ENCODE measurements at regions not wholly inside any gene's neighbourhood (a gene's known extent, or its start where the extent isn't known, plus 50 kb on each side); places are given as distances from the start of the nearest gene placed in this dataset.

DNA sequence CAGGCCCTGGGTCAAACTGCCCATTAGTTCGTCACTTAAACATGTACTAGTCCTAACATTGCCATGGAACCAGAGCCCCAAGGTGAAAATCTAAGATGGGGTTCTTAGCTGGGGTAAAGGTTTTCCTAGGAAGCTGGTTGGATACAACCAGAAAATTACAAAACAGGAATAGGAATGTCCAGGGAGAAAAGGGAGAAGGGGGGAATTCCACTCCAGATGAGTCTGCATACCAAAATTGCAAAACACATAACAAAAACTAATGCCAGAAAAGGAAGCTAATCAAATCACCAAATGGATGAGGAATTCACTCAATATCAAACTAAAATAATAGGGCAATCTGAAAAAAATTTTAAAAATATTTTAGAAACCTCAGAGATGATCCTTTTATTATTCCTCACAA lies 396.2 kb downstream of the EFNA5 start:
- TF ChIP-seq POLR2AphosphoS5 (IDR thresholded peaks at IDR 0.05; ENCODE audit: low read depth, low read length) (no peak), SIN3A (IDR thresholded peaks at IDR 0.05; ENCODE audit: borderline replicate concordance, insufficient read depth, low read length) (no peak), TAF1 (IDR thresholded peaks at IDR 0.05; ENCODE audit: borderline replicate concordance, insufficient read depth, low read length) (no peak), FOXP2 (optimal IDR thresholded peaks at IDR 0.05; ENCODE audit: borderline replicate concordance, extremely low read depth, extremely low read length, insufficient read depth) (no peak)
- TF ChIP-seq, protein P1, sequence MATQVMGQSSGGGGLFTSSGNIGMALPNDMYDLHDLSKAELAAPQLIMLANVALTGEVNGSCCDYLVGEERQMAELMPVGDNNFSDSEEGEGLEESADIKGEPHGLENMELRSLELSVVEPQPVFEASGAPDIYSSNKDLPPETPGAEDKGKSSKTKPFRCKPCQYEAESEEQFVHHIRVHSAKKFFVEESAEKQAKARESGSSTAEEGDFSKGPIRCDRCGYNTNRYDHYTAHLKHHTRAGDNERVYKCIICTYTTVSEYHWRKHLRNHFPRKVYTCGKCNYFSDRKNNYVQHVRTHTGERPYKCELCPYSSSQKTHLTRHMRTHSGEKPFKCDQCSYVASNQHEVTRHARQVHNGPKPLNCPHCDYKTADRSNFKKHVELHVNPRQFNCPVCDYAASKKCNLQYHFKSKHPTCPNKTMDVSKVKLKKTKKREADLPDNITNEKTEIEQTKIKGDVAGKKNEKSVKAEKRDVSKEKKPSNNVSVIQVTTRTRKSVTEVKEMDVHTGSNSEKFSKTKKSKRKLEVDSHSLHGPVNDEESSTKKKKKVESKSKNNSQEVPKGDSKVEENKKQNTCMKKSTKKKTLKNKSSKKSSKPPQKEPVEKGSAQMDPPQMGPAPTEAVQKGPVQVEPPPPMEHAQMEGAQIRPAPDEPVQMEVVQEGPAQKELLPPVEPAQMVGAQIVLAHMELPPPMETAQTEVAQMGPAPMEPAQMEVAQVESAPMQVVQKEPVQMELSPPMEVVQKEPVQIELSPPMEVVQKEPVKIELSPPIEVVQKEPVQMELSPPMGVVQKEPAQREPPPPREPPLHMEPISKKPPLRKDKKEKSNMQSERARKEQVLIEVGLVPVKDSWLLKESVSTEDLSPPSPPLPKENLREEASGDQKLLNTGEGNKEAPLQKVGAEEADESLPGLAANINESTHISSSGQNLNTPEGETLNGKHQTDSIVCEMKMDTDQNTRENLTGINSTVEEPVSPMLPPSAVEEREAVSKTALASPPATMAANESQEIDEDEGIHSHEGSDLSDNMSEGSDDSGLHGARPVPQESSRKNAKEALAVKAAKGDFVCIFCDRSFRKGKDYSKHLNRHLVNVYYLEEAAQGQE (IDR thresholded peaks at IDR 0.05; ENCODE audit: insufficient read depth in 1 of 2, low read depth in 2 of 2, low read length in 2 of 2) = no peak

DNA sequence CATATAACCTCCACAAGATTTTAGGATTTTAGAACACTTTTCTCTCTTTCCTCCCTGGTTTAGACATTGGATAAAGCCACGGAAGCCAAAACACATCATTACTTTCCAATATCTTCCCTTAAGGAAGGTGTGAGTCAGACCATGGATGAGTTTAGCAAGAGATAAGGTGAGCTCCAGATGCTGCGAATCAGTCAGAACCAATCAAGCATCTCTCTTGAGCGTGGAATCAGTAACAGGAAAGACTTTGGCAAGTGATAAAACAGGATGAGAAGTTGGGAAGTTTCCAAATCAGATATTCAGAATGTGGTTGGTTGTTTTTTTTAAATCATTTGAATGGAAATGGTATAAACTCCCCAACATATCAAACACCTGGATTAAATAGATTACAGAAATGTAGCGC lies 397.8 kb downstream of the EFNA5 start:
- TF ChIP-seq TAF1 (IDR thresholded peaks at IDR 0.05; ENCODE audit: borderline replicate concordance, insufficient read depth, low read length) (no peak), SIN3A (IDR thresholded peaks at IDR 0.05; ENCODE audit: borderline replicate concordance, insufficient read depth, low read length) (no peak), FOXP2 (optimal IDR thresholded peaks at IDR 0.05; ENCODE audit: borderline replicate concordance, extremely low read depth, extremely low read length, insufficient read depth) (no peak), POLR2AphosphoS5 (IDR thresholded peaks at IDR 0.05; ENCODE audit: low read depth, low read length) (no peak)
- TF ChIP-seq, protein P1 (IDR thresholded peaks at IDR 0.05; ENCODE audit: insufficient read depth in 1 of 2, low read depth in 2 of 2, low read length in 2 of 2) = no peak

DNA sequence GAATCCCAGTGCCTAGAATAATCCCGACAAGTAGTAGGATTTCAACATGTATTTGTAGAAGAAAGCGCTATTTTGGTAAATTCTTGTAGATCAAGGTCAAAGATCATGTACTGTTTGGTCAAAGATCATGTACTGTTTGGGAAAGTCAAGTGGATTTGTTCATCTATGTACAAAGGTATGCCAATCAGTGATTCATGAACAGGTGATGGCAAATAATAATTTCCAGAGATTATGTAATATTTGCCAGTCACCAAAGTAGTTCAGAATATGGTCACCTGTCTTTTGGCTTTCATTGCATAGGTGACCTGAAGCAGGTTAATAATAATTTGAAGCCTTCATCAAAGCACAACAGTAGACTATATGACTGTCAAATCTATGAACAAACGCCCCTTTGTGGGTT lies 398.2 kb downstream of the EFNA5 start:
- TF ChIP-seq SIN3A (IDR thresholded peaks at IDR 0.05; ENCODE audit: borderline replicate concordance, insufficient read depth, low read length) (no peak), FOXP2 (optimal IDR thresholded peaks at IDR 0.05; ENCODE audit: borderline replicate concordance, extremely low read depth, extremely low read length, insufficient read depth) (no peak), TAF1 (IDR thresholded peaks at IDR 0.05; ENCODE audit: borderline replicate concordance, insufficient read depth, low read length) (no peak), POLR2AphosphoS5 (IDR thresholded peaks at IDR 0.05; ENCODE audit: low read depth, low read length) (no peak)
- TF ChIP-seq, protein P1 (IDR thresholded peaks at IDR 0.05; ENCODE audit: insufficient read depth in 1 of 2, low read depth in 2 of 2, low read length in 2 of 2) = no peak

DNA sequence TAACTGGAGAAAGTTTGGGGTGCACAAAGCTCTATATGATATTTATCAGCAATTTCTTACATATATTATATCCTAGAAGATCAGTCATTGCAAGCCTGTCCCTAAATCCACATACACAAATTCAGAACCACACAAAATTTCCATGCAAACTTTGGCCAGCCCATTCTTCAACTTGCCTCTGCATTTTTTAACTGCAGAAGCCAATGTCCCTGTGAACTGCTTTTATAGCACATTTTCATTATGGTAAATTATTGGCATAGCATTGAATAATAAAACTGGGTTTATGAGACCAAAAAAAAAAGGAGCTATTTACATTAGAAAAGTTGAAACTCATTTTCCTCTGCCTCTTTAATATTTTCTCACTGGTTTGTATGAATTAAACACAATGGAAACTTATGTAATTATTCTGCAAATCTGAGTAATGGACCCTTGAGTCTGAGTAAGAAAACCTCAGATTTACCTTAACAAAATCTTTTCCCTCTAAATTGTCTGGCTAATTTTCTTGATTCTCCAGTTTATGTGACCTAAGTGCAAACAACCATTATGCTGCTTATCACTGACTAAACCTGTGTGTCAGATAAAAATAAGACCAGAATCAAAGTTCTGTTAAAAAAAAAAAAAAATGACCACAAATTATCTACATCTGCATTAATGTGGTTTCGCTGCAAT lies 398.9 kb downstream of the EFNA5 start:
- TF ChIP-seq FOXP2 (optimal IDR thresholded peaks at IDR 0.05; ENCODE audit: borderline replicate concordance, extremely low read depth, extremely low read length, insufficient read depth) (no peak), POLR2AphosphoS5 (IDR thresholded peaks at IDR 0.05; ENCODE audit: low read depth, low read length) (no peak), TAF1 (IDR thresholded peaks at IDR 0.05; ENCODE audit: borderline replicate concordance, insufficient read depth, low read length) (no peak), SIN3A (IDR thresholded peaks at IDR 0.05; ENCODE audit: borderline replicate concordance, insufficient read depth, low read length) (no peak)
- TF ChIP-seq, protein P1 (IDR thresholded peaks at IDR 0.05; ENCODE audit: insufficient read depth in 1 of 2, low read depth in 2 of 2, low read length in 2 of 2) = no peak

Data from PFSK-1 (cell line).